Muscle of arm (tissue), 1 donor: ENCODE measurements at regions not wholly inside any gene's neighbourhood (a gene's known extent, or its start where the extent isn't known, plus 50 kb on each side); places are given as distances from the start of the nearest gene placed in this dataset.
A peak's percentile ranks its signal among the peaks of the same experiment; 100 is the strongest.
"Not testable (repeated sequence)": the region's sequence is repeated elsewhere in the genome, so short reads cannot be mapped to it uniquely, and the experiment has no call there.

Experiments
- DNase-seq: peaks from one replicate; pipeline ENCODE4 v3.0.0-alpha.2; 2013

DNA sequence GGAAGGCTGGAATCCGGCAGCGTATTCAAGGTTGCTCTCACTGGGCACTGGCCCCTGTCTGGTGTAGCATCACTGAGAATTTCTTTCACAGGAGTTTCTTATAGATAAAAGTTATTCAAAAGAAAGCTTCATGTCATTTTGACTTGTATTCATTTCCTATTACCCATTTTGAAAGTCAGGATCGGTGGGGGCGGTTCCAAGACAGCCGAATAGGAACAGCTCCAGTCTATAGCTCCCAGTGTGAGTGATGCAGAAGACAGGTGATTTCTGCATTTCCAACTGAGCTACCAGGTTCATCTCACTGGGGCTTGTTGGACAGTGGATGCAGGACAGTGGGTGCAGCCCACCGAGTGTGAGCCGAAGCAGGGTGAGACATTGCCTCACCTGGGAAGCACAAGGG lies 51.5 kb upstream of the CDC42EP3 start:
- not testable (repeated sequence) for DNase-seq

DNA sequence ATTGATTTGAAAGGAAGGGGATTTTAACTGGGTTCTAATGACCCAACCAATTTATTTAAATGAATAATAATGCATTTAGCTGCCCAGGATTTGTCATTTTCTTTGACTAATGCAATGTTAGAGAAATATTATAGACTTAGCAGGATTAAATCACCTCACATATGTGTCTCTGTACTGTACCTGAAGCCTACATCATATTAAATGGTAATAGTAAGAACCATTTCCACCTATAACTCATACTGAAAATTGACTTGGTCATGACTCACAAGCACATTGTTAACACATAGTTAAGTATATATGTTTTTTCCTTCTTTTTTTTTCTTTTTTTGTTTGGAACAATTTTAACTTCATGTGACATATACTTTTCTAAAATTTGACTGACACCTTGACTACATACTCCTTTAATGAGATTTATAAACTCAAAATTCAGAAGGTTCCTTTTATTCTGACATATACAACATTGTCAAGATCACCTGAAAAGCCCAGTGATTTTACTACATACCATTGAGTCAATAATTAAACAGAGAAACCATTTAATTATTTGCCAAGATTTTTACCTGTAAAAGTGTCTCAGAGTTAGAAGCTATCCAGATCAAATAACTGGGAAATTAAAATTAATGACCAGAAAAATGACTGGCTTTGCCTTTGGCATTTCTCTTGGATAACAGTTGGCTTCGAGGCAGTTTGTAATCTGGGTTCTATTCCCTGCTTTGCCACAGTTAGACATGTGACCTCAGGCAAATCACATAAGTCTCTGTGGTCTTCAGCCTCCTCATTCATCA lies 58.8 kb upstream of the CDC42EP3 start:
- DNase-seq, result no peak

GRCh38 chr2:37732412-37732811 lies 61.0 kb upstream of the CDC42EP3 start:
- not testable (repeated sequence) for DNase-seq

DNA sequence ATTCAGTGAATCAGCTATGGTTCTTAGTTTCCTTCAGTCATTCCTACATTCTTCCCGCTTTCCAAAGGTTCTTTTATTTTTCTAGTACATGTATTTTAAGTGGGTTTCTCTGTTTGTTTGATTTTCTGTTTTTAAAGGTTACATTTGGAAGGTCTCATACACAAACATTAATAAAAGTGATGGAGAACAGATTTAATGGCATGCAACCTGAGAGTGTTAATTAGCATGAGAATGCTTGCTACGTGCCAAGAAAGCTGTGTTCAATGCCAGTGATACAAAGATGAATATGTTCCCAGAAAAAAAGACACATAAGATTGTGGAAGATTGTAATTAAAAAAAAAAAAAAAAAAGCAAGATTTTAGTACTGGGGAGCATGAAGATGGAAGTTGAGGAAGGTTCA lies 61.8 kb upstream of the CDC42EP3 start:
- DNase-seq, result no peak

GRCh38 chr2:37733955-37734354 lies 62.5 kb upstream of the CDC42EP3 start:
- DNase-seq, result not testable (repeated sequence)

DNA sequence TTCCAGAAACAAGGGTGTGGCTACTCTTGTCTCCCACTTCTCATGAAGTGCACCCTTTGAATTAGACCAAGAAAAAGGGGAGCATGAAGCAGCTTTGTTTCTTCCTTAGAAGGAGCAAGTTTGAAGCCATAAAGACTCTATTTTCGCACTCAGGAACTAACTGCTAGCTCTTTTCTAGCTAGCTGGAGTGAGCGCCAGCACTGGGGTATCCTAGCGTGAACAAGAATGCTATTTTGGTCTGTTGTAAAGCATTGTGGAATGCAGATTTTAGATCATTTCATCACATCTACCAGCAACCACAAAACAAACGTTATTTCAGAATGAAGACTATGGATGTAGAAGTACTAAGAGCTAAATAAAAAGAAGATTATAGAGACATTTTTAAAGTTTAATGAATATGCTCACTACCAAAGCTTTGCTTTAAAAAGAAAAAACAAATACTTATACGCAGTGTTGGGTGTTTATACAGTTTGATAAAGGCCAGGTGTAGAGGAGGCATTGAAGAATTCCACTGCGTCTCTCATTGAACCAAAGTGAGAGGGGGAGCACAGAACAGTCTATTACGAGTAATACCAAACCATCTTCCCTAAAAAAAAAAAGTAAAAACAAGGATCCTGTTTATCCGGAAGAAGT lies 63.6 kb upstream of the CDC42EP3 start:
- not testable (repeated sequence) for DNase-seq

- DNase-seq, result not testable (repeated sequence)
Observed at GRCh38 chr2:37735524-37735910, 64.1 kb upstream of the CDC42EP3 start.

DNA sequence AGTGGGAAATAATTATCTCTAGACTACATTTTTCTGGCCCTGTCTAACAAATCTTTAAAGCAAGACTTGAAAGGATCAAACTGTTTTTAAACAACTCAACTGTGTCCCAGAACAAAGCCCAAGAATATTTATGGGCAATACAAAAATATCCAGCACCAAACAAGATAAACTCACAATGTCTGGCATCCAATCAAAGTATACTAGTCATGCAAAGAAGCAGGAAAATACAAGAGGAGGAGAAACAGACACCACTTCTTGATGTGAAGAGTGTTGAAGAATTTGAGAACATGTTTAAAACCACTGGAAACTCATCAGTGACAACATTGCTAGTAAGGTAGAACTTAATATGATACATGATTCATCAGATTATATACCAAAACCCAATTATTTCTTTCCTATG lies 66.1 kb upstream of the CDC42EP3 start:
- no peak for DNase-seq

GRCh38 chr2:37738266-37738885 lies 66.9 kb upstream of the CDC42EP3 start:
- DNase-seq, result no peak

GRCh38 chr2:37739153-37739552 lies 67.7 kb upstream of the CDC42EP3 start:
- DNase-seq, result no peak

GRCh38 chr2:37740164-37740739 lies 68.8 kb upstream of the CDC42EP3 start:
- no peak for DNase-seq

DNA sequence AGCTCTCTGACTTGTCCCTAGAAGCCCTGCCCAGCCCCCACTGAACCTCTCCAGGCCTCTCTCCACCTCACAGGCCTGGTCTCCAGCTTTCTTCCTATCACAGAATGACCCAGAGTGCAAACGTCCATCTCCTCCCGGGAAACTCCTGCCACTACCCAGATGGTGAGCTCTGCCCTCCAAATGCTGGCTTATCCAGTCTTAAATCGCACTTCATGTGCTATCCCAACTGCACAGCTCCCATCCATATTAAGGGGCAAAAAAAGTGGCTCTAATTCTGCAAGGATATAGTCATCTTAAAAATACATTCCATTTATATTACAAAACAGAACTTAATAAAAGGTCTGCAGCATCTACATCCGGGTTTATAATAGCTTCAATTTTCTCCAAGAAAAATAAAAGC lies 70.8 kb upstream of the CDC42EP3 start:
- DNase-seq, result no peak

GRCh38 chr2:37744010-37744409 lies 72.6 kb upstream of the CDC42EP3 start:
- DNase-seq, result no peak

GRCh38 chr2:37744961-37745360 lies 73.5 kb upstream of the CDC42EP3 start:
- DNase-seq, result not testable (repeated sequence)

DNA sequence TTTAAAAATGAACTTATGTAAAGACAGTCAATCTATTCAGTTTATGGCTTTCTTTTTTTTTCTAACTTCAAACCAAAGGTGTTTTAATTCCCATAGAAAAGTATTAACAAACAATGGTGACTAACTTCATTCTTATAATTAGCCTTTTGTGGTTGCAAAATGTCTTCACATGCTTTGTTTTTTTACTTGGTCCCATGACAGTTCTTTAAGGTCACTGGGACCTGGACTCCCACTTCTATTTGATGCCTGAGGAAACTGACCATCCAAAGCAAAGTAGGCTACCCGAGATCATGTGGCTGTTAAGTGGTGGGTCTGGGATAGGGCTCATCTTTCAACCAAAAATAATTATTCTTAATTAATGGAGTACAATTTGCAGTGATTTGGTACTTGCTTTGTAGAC lies 74.6 kb upstream of the CDC42EP3 start:
- not testable (repeated sequence) for DNase-seq

- DNase-seq, result no peak
Observed at GRCh38 chr2:37746883-37747282, 75.4 kb upstream of the CDC42EP3 start.

DNA sequence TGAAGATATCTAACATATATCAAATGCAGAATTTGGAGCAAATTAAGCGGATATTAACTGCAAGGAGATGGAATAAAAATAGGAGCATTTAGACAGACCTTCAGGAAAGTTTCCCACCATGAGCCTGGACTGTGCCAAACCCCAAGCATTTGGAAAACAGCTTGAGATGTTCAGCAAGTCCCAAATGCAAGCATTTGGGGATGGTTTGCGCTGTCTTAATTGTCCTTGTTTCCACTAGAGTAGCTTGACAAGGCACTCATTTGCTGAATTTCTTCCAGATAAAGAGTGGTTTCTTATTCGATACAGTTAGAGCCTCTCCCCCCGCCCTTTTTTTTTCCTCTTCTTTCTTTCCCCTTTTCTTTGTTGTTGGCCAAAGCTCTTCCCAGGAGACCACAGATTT lies 77.1 kb upstream of the CDC42EP3 start:
- DNase-seq, result peak; percentile 33

DNA sequence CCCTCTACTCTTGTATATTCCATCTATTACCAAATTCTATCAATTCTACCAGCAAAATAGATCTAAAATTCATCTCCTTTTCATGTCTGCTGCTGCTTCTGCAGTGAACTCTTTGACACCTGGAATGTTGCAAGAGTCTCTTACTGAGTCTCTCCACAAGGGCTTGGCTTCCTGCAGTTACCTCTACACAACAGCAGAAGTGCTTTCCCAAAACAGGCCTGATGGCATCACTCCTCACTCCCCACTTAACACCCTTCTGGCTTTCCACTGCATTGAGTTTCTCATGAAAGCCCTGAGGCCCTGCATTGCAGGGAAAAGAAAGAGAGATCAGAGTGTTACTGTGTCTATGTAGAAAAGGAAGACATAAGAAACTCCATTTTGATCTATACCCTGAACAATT lies 78.8 kb upstream of the CDC42EP3 start:
- DNase-seq, result not testable (repeated sequence)

DNA sequence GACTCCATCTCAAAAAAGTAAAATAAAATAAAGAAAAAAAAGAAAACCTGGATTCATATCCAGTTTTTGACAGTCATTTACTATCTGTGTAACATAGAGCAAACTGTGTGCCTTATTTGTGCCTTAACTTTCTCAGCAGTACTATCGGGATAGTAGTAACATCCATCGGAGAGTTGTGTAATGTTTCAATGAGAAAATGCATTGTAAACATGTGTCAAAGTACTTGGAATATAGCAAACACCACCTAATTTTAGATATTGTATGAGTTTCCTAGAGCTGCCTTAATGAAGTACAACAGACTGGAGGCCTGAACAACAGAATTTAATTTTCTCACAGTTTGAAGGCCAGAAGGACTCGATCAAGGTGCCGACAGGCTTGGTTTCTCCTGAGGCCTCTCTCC lies 81.3 kb upstream of the CDC42EP3 start:
- no peak for DNase-seq

- no peak for DNase-seq
Observed at GRCh38 chr2:37753758-37754157, 82.3 kb upstream of the CDC42EP3 start.

DNA sequence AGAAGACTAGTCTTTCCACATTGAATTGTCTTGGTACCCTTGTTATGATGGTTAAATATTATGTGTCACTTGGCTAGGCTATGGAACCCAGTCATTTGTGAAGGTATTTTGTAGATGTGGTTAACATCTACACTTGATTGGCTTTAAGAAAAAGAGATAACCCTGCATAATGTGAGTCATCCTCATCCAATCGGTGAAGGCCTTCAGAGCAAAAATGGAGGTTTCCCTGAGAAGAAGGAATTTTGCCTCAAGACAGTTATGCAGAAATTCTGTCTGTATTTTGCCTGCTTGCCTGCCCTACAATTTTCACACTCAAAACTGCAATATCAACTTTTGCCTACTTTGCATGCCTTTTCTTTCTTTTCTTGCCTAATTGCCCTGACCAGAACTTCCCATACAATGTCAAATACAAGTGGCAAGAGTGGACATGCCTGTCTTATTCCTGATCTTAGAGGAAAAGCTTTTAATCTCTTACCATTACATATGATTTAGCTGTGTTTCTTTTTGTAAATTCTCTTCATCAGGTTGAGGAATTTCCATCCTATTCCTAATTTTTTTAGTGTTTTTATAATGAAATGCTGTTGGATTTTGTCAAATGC lies 84.6 kb upstream of the CDC42EP3 start:
- DNase-seq, result not testable (repeated sequence)

DNA sequence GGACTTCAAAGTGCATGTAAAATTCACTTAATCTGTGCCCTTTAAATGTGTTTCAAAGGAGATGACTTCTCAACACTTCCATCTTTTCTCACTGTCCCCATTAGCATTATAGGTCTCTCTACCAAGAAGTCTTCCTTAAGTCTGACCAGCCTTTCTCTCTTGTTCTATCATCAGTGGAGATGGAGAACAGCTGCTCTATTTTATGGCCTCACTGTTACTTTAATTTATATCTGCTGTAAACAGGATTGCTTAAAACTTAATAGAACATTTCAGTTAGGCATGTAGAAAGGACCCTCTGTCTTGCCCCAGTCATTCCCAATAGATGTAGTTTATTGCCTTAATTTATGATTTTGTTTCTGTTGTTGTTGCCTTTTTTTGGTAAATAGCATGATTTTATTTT lies 86.0 kb upstream of the CDC42EP3 start:
- not testable (repeated sequence) for DNase-seq
